ENCODE measurements at regions not wholly inside any gene's neighbourhood (a gene's known extent, or its start where the extent isn't known, plus 50 kb on each side); places are given as distances from the start of the nearest gene placed in this dataset.

GRCh38 chr17:13740686-13741085 is 139.0 kb upstream of the HS3ST3A1 start:
- DNase-seq = peak; percentile 12

- DNase-seq = no peak
These were observed 140.0 kb upstream of the HS3ST3A1 start for GRCh38 chr17:13741744-13742143.

DNA sequence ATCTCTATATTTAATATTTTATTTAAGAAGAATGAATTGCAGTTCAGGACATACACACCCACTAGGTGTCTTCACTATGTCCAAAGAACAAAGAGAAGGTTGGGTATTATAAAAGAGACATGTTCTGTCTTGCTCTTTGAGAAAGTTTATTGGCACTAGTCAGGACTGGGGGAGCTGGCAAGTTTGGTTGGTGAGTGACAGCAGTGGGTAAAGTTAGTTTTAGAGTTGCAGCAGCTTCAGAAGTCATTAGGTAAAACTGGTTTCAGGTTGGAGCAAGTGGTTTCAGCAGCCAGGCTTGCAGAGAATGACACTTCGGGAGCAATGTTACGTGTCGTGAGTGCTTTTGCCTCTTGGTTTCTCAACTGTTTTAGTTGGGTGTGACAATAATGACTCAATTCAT is 142.2 kb upstream of the HS3ST3A1 start:
- no peak for DNase-seq

DNA sequence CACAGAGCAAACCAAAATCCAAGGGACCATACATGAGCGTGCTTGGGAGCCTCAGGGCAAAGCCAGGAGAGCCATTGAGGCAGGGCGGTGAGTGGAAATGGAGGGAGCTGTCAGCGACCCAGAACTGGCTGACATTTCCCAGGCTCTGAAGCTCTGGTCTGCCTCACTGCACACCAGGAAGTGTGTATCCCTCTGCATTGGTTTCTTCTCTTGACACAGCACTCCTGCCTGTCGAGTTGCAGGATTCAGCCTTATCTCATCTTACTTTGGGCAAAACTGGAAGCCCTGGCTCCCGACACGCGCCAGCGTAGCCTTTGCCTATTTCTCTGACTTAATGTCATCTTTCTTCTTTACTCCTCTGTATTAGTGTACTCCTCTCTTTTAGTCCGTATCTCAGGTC is 144.7 kb upstream of the HS3ST3A1 start:
- no peak for DNase-seq

GRCh38 chr17:13749166-13749890 is 147.6 kb upstream of the HS3ST3A1 start:
- peak; percentile 88 for DNase-seq

- peak; percentile 8 for DNase-seq
These were observed 148.1 kb upstream of the HS3ST3A1 start for GRCh38 chr17:13749891-13750235.

- peak; percentile 86 for DNase-seq
These were observed 149.4 kb upstream of the HS3ST3A1 start for GRCh38 chr17:13750816-13751793.

DNA sequence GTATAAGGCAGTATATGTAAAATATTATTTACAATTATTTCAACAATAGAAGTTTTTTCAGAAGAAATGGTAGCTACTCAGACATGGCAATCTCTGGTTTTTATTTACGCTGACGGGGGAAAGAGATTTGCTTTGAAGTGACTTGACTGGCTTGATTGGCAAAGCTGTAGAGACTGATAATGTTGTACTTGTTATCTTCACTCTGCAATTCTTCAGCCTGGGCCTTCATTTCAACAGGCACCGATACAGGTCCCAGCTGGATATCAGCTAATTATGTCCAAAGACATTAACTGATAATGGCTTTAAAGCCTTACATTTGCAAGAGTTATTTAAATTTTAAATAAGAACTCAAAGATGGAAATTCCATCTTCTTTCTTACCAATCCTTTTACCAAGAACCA is 151.4 kb upstream of the HS3ST3A1 start:
- no peak for DNase-seq

GRCh38 chr17:13753771-13754170 is 152.0 kb upstream of the HS3ST3A1 start:
- DNase-seq = peak; percentile 46

DNA sequence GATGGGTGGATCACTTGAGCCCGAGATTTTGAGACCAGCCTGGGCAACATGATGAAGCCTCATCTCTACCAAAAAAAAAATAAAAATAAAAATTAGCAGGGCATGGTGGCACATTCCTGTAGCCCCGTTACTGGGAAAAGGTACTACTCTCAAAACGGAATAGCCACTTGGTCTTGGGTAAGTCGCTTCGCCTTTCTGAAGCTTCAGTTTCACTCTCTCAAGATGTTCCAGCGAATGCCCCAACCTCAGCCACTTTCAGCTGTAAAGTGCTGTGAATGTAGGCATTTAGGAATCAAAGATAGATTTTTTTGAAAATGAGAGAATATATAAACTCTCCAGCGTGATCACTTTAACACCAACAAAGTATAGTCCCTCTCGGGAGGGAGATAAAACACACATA is 154.1 kb upstream of the HS3ST3A1 start:
- DNase-seq = no peak

- no peak for DNase-seq
These were observed 155.0 kb upstream of the HS3ST3A1 start for GRCh38 chr17:13756763-13757162.

- DNase-seq = no peak
These were observed 156.1 kb upstream of the HS3ST3A1 start for GRCh38 chr17:13757871-13758270.

- DNase-seq = peak; percentile 36
These were observed 158.0 kb upstream of the HS3ST3A1 start for GRCh38 chr17:13759518-13760335.

DNA sequence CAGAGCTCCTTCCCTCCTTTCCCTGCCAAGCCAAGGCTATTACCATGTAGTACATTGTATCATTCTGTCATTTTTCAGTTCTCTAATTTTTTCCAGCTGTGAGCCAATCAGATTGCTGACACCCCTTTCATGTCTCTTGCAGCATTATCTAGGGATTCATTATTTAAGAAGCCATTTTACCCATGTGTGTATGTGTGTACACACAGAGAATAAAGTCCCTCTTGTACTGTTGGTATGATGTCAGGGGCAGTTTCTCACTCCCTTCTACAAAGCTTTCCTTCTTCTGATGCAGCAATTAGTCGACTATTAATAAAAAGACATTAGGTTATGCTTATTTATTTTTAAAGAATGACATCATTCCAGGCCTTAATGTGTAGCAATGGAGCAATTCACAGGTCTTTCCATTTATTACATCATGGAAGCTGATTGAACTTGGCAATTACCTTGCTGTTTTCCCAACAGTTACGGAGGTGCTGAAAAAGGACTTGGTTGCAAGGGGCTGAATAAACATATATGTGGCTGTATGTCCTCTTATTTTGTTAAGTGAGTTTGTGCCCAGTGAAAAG is 159.4 kb upstream of the HS3ST3A1 start:
- no peak for DNase-seq

DNA sequence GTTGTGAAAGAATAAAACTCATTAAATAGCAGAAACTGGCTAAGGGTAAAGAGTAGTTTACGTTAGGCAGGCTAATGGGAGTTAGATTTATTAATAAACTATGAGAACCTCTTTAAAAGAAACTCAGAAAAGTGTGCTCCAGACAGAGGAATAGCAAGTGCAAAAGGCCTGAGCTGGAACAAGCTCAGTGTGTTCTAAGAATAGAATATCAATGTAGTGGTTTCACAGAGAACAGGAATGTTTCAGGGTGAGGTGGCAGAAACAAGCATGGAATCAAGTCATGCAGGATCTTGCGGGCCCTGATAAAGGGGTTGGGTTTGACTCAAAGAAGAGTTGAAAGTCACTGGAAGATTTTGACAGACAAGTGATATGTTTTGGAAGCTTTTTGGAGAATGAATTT is 164.0 kb upstream of the HS3ST3A1 start:
- no peak for DNase-seq

- DNase-seq = no peak
These were observed 169.0 kb upstream of the HS3ST3A1 start for GRCh38 chr17:13770702-13771101.

GRCh38 chr17:13775450-13775849 is 173.7 kb upstream of the HS3ST3A1 start:
- no peak for DNase-seq

DNA sequence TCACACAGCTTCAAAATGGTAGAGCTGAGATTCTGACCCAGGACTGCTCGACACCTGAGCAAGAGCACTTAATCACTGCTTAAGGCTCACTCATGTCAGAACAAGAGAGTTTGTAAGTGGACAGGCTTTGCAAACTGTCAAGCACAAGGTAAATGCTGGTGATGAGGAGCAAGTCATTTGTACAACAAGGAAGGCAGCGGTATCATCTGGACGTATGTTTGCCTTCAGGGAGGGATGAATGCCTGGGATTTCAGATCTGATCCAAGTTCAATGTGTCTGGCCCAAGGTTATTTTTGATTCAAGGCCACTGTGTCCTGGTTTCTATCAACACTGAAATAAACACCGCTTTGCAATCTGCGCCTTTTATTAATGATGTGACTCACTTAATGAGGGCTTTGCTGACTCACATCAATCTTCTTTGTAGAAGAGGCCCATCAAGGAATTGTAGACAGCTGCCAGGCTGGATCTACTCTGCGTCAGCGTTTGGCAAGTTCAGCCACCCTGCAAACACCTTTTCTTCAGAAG is 174.4 kb upstream of the HS3ST3A1 start:
- peak; percentile 84 for DNase-seq

- no peak for DNase-seq
These were observed 175.3 kb upstream of the HS3ST3A1 start for GRCh38 chr17:13777003-13777402.

DNA sequence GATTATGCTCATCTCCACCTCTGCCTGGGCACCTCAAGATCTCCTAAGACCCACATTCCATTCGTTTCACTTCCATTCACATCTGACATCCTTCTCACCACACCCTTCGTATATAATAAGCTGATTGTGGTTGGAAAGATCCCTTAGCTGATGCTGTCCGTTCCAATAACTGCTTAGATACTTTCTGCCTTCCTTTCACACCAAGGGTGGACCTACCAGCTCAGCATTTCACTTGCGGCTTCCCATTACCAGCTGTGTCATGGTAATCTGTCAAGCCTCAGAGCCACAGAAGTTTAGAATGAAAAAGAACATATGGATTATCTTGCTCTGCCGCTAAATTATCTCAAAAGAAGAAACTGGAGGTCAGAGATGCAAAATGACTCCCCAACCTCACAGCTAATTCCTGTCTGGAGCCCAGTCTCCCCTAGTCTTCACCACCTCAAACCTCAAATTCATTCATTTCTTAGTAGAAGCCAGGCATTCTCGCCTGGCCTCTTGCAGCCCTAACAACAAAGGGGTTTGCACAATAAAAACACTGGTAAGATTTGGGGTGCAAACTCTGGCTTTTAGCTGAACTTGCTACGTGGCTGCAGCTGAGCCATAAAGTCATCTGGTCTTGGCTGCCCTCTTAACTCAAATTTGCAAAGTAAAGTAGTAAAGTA is 182.8 kb upstream of the HS3ST3A1 start:
- DNase-seq = peak; percentile 39

DNA sequence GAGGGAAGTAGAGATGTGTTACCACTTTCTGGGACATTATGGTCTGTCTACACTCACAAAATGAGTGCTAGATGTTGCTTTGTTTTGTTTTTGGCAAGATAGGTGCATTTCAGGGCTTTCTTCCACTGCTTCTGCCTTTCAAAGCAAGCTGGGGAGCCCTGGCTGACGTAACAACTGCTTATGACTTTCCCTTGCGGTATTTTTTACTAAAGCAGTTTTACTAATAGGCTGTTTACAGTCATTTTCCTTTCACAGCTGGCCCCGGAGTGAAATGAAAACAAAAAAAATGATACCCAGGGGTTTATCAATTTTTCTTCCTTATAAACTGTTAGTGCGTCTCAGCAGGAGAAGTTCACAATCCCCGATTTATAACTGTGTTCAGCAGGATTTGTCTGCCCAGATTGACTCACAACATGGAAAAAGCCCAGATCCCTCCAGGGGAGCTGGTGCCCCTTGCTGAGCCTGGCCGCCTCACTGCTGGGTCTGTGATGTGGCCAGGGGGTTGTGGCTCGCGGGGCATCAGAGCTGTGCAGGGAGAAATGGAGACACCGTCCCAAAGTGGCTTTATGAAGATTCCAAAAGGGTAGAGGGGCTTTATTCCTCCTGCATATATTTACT is 184.4 kb upstream of the HS3ST3A1 start:
- DNase-seq = peak; percentile 64

All from fibroblast of skin of abdomen (primary cell).